SK-N-SH treated with all-trans-retinoic acid at 6 μM for 48 hours (cell line): ENCODE measurements at regions not wholly inside any gene's neighbourhood (a gene's known extent, or its start where the extent isn't known, plus 50 kb on each side); places are given as distances from the start of the nearest gene placed in this dataset.

Experiments
- ATAC-seq: fragments of 200-7000 bp; cut with Tn5 transposase; 3 replicates; pipeline ENCODE4 v1.9.1; 2020; ENCODE audit warnings: mild to moderate bottlenecking, moderate library complexity
- ARNTL ChIP-seq: fragments of 450-650 bp; formaldehyde crosslinking; IDR thresholded peaks from 2 replicates; pipeline ENCODE4 v1.5.0; 2020; ENCODE audit warnings: low read depth, mild to moderate bottlenecking, moderate library complexity, borderline replicate concordance
- BACH2 ChIP-seq: fragments of 250-450 bp; sonication (Bioruptor Pico); IDR thresholded peaks from 2 replicates; pipeline ENCODE4 v1.9.0; 2021; ENCODE audit warnings: mild to moderate bottlenecking, borderline replicate concordance
- CSDC2 ChIP-seq: fragments of 250-450 bp; sonication (Bioruptor Pico); IDR thresholded peaks from 2 replicates; pipeline ENCODE4 v1.5.0; 2020; ENCODE audit warnings: mild to moderate bottlenecking, moderate library complexity
- ESRRG ChIP-seq: fragments of 250-450 bp; sonication (Bioruptor Pico); IDR thresholded peaks from 2 replicates; pipeline ENCODE4 v1.6.1; 2021; ENCODE audit warnings: mild to moderate bottlenecking
- GLIS3 ChIP-seq: fragments of 250-450 bp; sonication (Bioruptor Pico); IDR thresholded peaks from 2 replicates; pipeline ENCODE4 v1.5.0; 2020; ENCODE audit warnings: mild to moderate bottlenecking, moderate library complexity
- OSR1 ChIP-seq: fragments of 250-450 bp; sonication (Bioruptor Pico); IDR thresholded peaks from 2 replicates; pipeline ENCODE4 v1.8.0; 2022; ENCODE audit warnings: moderate library complexity, mild to moderate bottlenecking, inconsistent platforms
- PATZ1 ChIP-seq: fragments of 250-450 bp; sonication (Bioruptor Pico); IDR thresholded peaks from 2 replicates; pipeline ENCODE4 v1.8.0; 2020; ENCODE audit warnings: mild to moderate bottlenecking, moderate library complexity, borderline replicate concordance
- PPARA ChIP-seq: fragments of 250-450 bp; sonication (Bioruptor Pico); IDR thresholded peaks from 2 replicates; pipeline ENCODE4 v1.5.0; 2020; ENCODE audit warnings: mild to moderate bottlenecking, borderline replicate concordance
- RARB ChIP-seq: fragments of 250-450 bp; sonication (Bioruptor Pico); IDR thresholded peaks from 2 replicates; pipeline ENCODE4 v1.8.0; 2021; ENCODE audit warnings: mild to moderate bottlenecking, moderate library complexity
- SNAI2 ChIP-seq: fragments of 250-450 bp; sonication (Bioruptor Pico); IDR thresholded peaks from 2 replicates; pipeline ENCODE4 v1.5.0; 2020; ENCODE audit warnings: mild to moderate bottlenecking, moderate library complexity
- TCF4 ChIP-seq: fragments of 250-450 bp; sonication (Bioruptor Pico); IDR thresholded peaks from 2 replicates; pipeline ENCODE4 v1.8.0; 2021; ENCODE audit warnings: mild to moderate bottlenecking, moderate library complexity, borderline replicate concordance
- TOX ChIP-seq: fragments of 250-450 bp; sonication (Bioruptor Pico); IDR thresholded peaks from 2 replicates; pipeline ENCODE4 v1.8.0; 2021; ENCODE audit warnings: mild to moderate bottlenecking, moderate library complexity, borderline replicate concordance
- TSHZ2 ChIP-seq: fragments of 250-450 bp; sonication (Bioruptor Pico); IDR thresholded peaks from 2 replicates; pipeline ENCODE4 v1.5.0; 2020; ENCODE audit warnings: mild to moderate bottlenecking, moderate library complexity
- ZC3H10 ChIP-seq: fragments of 250-450 bp; sonication (Bioruptor Pico); IDR thresholded peaks from 2 replicates; pipeline ENCODE4 v1.5.1; 2021; ENCODE audit warnings: mild to moderate bottlenecking, moderate library complexity
- ZNF70 ChIP-seq: fragments of 450-650 bp; formaldehyde crosslinking; IDR thresholded peaks from 2 replicates; pipeline ENCODE4 v1.5.0; 2020; ENCODE audit warnings: mild to moderate bottlenecking, moderate library complexity
- TF ChIP-seq, protein P1 (sequence below): fragments of 250-450 bp; sonication (Bioruptor Pico); IDR thresholded peaks from 2 replicates; pipeline ENCODE4 v1.5.1; 2020; ENCODE audit warnings: low read depth, mild to moderate bottlenecking, moderate library complexity
- TF ChIP-seq, protein P2 (sequence below): fragments of 250-450 bp; sonication (Bioruptor Pico); IDR thresholded peaks from 2 replicates; pipeline ENCODE4 v1.8.0; 2021; ENCODE audit warnings: low read depth, mild to moderate bottlenecking, moderate library complexity, borderline replicate concordance
- TF ChIP-seq, protein P3 (sequence below): fragments of 250-450 bp; sonication (Bioruptor Pico); IDR thresholded peaks from 2 replicates; pipeline ENCODE4 v1.5.1; 2021; ENCODE audit warnings: mild to moderate bottlenecking, moderate library complexity

DNA sequence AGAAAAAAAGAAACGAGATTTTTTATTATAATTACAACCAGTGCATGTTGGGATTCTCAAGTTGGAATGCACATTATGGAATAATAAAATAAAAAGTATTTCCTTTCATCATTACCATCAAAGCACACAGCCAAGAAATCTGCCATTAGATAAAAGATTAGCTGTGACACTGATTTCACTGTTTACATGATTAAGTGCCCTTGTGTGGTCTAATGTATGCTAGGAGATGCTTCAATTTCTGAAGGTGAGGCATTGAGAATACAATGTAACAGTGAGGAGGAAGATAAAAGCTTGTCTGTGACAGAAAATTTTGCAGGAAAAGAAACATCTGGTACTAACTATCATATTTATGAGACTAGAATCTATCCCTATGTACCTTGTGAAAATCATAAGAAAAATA lies 409.7 kb upstream of the PRMT6 start (continued):
- TF ChIP-seq, protein P1, sequence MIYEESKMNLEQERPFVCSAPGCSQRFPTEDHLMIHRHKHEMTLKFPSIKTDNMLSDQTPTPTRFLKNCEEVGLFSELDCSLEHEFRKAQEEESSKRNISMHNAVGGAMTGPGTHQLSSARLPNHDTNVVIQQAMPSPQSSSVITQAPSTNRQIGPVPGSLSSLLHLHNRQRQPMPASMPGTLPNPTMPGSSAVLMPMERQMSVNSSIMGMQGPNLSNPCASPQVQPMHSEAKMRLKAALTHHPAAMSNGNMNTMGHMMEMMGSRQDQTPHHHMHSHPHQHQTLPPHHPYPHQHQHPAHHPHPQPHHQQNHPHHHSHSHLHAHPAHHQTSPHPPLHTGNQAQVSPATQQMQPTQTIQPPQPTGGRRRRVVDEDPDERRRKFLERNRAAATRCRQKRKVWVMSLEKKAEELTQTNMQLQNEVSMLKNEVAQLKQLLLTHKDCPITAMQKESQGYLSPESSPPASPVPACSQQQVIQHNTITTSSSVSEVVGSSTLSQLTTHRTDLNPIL (CRISPR knock-in tag) = no peak
- TF ChIP-seq ESRRG (CRISPR knock-in tag) = no peak
- TF ChIP-seq TOX = no peak
- TF ChIP-seq TCF4 = no peak
- TF ChIP-seq PPARA (CRISPR knock-in tag) = no peak

DNA sequence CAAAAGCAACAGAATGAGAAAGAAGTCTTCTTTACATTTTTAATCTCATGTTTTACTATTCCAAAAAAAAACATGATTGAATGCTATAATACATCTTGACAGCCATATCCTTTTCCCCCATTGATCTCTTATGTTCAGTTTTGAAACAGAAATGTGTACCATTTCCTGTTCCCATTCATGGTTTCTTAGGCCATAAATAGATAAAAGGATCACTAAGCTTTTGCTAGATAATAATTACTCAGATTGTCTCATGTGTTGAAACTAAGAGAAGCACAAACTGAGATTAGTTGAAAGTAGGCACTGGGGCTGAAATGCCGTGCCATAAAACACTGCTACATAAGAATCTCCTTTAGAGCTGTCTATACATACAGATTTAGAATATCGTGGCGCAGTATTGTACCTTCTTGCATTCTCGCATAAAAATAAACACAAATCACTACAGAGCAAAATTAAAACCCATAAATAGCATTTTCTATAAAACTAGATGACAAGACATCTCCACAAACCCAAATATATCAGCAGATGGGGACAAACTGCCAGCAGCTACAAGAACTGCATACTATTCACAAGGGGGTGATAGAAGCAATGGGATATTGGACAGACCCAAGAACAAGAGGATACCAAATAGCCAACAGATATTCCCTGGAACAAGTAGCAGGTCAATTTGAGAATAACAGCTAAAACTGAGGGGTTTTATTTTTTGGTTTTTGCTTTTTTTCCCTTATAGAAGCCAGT lies 405.3 kb upstream of the PRMT6 start:
- ATAC-seq = no peak
- TF ChIP-seq CSDC2 (CRISPR knock-in tag) (no peak), ZC3H10 (CRISPR knock-in tag) (no peak), SNAI2 (no peak), RARB (no peak), PATZ1 (CRISPR knock-in tag) (no peak)
- TF ChIP-seq, protein P2, sequence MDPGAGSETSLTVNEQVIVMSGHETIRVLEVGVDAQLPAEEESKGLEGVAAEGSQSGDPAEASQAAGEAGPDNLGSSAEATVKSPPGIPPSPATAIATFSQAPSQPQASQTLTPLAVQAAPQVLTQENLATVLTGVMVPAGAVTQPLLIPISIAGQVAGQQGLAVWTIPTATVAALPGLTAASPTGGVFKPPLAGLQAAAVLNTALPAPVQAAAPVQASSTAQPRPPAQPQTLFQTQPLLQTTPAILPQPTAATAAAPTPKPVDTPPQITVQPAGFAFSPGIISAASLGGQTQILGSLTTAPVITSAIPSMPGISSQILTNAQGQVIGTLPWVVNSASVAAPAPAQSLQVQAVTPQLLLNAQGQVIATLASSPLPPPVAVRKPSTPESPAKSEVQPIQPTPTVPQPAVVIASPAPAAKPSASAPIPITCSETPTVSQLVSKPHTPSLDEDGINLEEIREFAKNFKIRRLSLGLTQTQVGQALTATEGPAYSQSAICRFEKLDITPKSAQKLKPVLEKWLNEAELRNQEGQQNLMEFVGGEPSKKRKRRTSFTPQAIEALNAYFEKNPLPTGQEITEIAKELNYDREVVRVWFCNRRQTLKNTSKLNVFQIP (CRISPR knock-in tag) = no peak

GRCh38 chr1:106659490-106660244 lies 396.8 kb upstream of the PRMT6 start:
- TF ChIP-seq TOX = no peak
- no peak for TF ChIP-seq OSR1 (CRISPR knock-in tag)
- TF ChIP-seq SNAI2 = no peak
- no peak for TF ChIP-seq CSDC2 (CRISPR knock-in tag)
- TF ChIP-seq, protein P1 (CRISPR knock-in tag) = no peak
- TF ChIP-seq PPARA (CRISPR knock-in tag) = no peak
- no peak for TF ChIP-seq TSHZ2 (CRISPR knock-in tag)
- TF ChIP-seq BACH2 = no peak
- TF ChIP-seq RARB = no peak
- no peak for ATAC-seq

DNA sequence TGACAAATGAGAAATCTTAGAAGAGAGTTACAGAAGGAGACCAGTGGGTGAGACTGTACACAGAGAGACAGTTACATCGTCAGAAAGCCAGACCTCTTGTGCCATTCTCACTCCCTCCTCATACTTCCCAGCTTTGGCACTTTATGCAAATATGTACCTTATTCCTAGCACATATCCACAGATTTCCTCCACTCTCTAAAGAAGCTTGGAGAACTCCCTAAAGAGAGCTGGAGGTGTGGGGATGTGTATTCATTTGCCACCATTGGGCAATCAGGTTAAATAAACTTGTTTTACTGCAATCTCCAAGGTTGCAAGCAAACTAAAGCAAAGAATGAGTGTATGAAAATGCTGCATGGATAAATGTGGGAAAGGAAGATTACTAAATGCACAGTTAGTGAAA lies 380.9 kb upstream of the PRMT6 start:
- no peak for ATAC-seq
- TF ChIP-seq, protein P3, sequence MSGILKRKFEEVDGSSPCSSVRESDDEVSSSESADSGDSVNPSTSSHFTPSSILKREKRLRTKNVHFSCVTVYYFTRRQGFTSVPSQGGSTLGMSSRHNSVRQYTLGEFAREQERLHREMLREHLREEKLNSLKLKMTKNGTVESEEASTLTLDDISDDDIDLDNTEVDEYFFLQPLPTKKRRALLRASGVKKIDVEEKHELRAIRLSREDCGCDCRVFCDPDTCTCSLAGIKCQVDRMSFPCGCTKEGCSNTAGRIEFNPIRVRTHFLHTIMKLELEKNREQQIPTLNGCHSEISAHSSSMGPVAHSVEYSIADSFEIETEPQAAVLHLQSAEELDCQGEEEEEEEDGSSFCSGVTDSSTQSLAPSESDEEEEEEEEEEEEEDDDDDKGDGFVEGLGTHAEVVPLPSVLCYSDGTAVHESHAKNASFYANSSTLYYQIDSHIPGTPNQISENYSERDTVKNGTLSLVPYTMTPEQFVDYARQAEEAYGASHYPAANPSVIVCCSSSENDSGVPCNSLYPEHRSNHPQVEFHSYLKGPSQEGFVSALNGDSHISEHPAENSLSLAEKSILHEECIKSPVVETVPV (CRISPR knock-in tag) = no peak
- TF ChIP-seq, protein P2 (CRISPR knock-in tag) = no peak
- TF ChIP-seq ZC3H10 (CRISPR knock-in tag) (no peak), RARB (no peak), ESRRG (CRISPR knock-in tag) (no peak), TCF4 (no peak), ARNTL (CRISPR knock-in tag) (no peak), ZNF70 (CRISPR knock-in tag) (no peak), TSHZ2 (CRISPR knock-in tag) (no peak), TOX (no peak), OSR1 (CRISPR knock-in tag) (no peak), GLIS3 (CRISPR knock-in tag) (no peak)
